Mesendoderm (in vitro differentiated cells): ENCODE measurements at regions not wholly inside any gene's neighbourhood (a gene's known extent, or its start where the extent isn't known, plus 50 kb on each side); places are given as distances from the start of the nearest gene placed in this dataset.

Source experiments
- DNase-seq: peaks from one replicate; pipeline ENCODE4 v3.0.0; 2013
- H2AK5ac ChIP-seq: 2 replicates; pipeline ENCODE4 v1.6.1; 2013; ENCODE audit warnings: low read length, inconsistent platforms
- H2BK120ac ChIP-seq: 2 replicates; pipeline ENCODE4 v1.6.1; 2013; ENCODE audit warnings: low read depth, mild to moderate bottlenecking, low read length, moderate library complexity, mixed read lengths
- H2BK15ac ChIP-seq: replicated peaks from 2 replicates; pipeline ENCODE4 v1.6.1; 2013; ENCODE audit warnings: low read depth, mild to moderate bottlenecking, moderate library complexity
- H2BK5ac ChIP-seq: 2 replicates; pipeline ENCODE4 v1.6.1; 2013; ENCODE audit warnings: low read length, inconsistent platforms
- H3K18ac ChIP-seq: 2 replicates; pipeline ENCODE4 v1.6.1; 2013; ENCODE audit warnings: mild to moderate bottlenecking, low read length, mixed read lengths
- H3K23ac ChIP-seq: one replicate; pipeline ENCODE4 v1.6.1; 2013; ENCODE audit warnings: low read length
- H3K27ac ChIP-seq: 2 replicates; pipeline ENCODE4 v1.5.1; 2013; ENCODE audit warnings: low read depth, mild to moderate bottlenecking, inconsistent platforms, low read length, moderate library complexity
- H3K27me3 ChIP-seq: 2 replicates; pipeline ENCODE4 v1.6.1; 2013; ENCODE audit warnings: low read length, control low read depth, mild to moderate bottlenecking, inconsistent platforms; ENCODE audit not compliant: insufficient read depth, poor library complexity
- H3K36me3 ChIP-seq: 2 replicates; pipeline ENCODE4 v1.6.1; 2013; ENCODE audit warnings: low read length, inconsistent platforms; ENCODE audit not compliant: control insufficient read depth, insufficient read depth
- H3K4ac ChIP-seq: one replicate; pipeline ENCODE4 v1.6.1; 2013; ENCODE audit warnings: low read depth, mild to moderate bottlenecking, low read length, moderate library complexity
- H3K4me1 ChIP-seq: 2 replicates; pipeline ENCODE4 v1.6.1; 2013; ENCODE audit warnings: low read depth, low read length, inconsistent platforms; ENCODE audit not compliant: control insufficient read depth
- H3K4me2 ChIP-seq: 2 replicates; pipeline ENCODE4 v1.6.1; 2013; ENCODE audit warnings: low read length
- H3K4me3 ChIP-seq: 2 replicates; pipeline ENCODE4 v1.5.1; 2013; ENCODE audit warnings: mild to moderate bottlenecking, low read length
- H3K56ac ChIP-seq: one replicate; pipeline ENCODE4 v1.6.1; 2013; ENCODE audit warnings: low read length
- H3K79me1 ChIP-seq: 2 replicates; pipeline ENCODE4 v1.6.1; 2013; ENCODE audit warnings: low read length, inconsistent platforms
- H3K79me2 ChIP-seq: 2 replicates; pipeline ENCODE4 v1.6.1; 2013; ENCODE audit warnings: mild to moderate bottlenecking, low read length; ENCODE audit not compliant: control insufficient read depth, insufficient read depth
- H3K9ac ChIP-seq: 2 replicates; pipeline ENCODE4 v1.6.1; 2013; ENCODE audit warnings: low read length, inconsistent platforms
- H4K5ac ChIP-seq: one replicate; pipeline ENCODE4 v1.6.1; 2013; ENCODE audit warnings: low read length
- H4K8ac ChIP-seq: one replicate; pipeline ENCODE4 v1.6.1; 2013; ENCODE audit warnings: low read depth, mild to moderate bottlenecking, control low read depth, low read length, moderate library complexity
- WGBS: extraction: QIAGEN DNeasy Blood & Tissue Kit; methylation state at CpG from one replicate; pipeline ENCODE4 v1.1.7; 2013; ENCODE audit warnings: low lambda C conversion rate, missing lambda C conversion rate; ENCODE audit not compliant: insufficient coverage; ENCODE audit errors: extremely low coverage; 5-methylcytosine and 5-hydroxymethylcytosine counted together

GRCh38 chr3:104388619-104389018, 978.1 kb upstream of the ALCAM start:
- Histone ChIP-seq H3K4ac (no peak overlapping the region), H2BK5ac (no peak overlapping the region), H3K27ac (no peak overlapping the region), H3K4me3 (no peak overlapping the region), H3K4me1 (no peaks in the 10 kb centered on the region), H3K27me3 (no peaks in the 10 kb centered on the region), H3K79me2 (no peaks in the 10 kb centered on the region), H2AK5ac (no peak overlapping the region), H3K18ac (no peak overlapping the region), H3K79me1 (no peaks in the 10 kb centered on the region), H3K4me2 (no peak overlapping the region), H4K8ac (no peak overlapping the region), H3K36me3 (no peaks in the 10 kb centered on the region), H2BK15ac (no peak overlapping the region), H2BK120ac (no peak overlapping the region), H3K56ac (no peak overlapping the region), H4K5ac (no peak overlapping the region), H3K9ac (no peak overlapping the region), H3K23ac (no peak overlapping the region)
- no peak for DNase-seq

GRCh38 chr3:104392327-104392726, 974.4 kb upstream of the ALCAM start:
- WGBS: no CpG with 5 or more reads among the region's 2 CpGs
- H3K27ac ChIP-seq: no peak overlapping the region
- no peaks in the 10 kb centered on the region for H3K27me3 ChIP-seq
- H3K4me2 ChIP-seq: no peak overlapping the region
- no peak overlapping the region for H2AK5ac ChIP-seq
- H3K4ac ChIP-seq: no peak overlapping the region
- H2BK5ac ChIP-seq: no peak overlapping the region
- H3K23ac ChIP-seq: no peak overlapping the region
- no peak overlapping the region for H3K9ac ChIP-seq
- H3K79me1 ChIP-seq: no peaks in the 10 kb centered on the region
- no peak overlapping the region for H2BK120ac ChIP-seq
- no peak overlapping the region for H4K5ac ChIP-seq
- H4K8ac ChIP-seq: no peak overlapping the region
- H3K18ac ChIP-seq: no peak overlapping the region
- no peaks in the 10 kb centered on the region for H3K36me3 ChIP-seq
- DNase-seq: peak; percentile 26
- H3K4me1 ChIP-seq: no peaks in the 10 kb centered on the region
- H3K79me2 ChIP-seq: no peaks in the 10 kb centered on the region
- no peak overlapping the region for H3K56ac ChIP-seq
- no peak overlapping the region for H3K4me3 ChIP-seq
- H2BK15ac ChIP-seq: no peak overlapping the region

- Histone ChIP-seq H2AK5ac (no peak overlapping the region), H4K5ac (no peak overlapping the region), H3K4me3 (no peak overlapping the region), H2BK15ac (no peak overlapping the region), H3K36me3 (no peaks in the 10 kb centered on the region), H3K18ac (no peak overlapping the region), H3K79me1 (no peaks in the 10 kb centered on the region), H3K4me2 (no peak overlapping the region), H2BK120ac (no peak overlapping the region), H3K27me3 (no peaks in the 10 kb centered on the region), H3K79me2 (no peaks in the 10 kb centered on the region), H3K27ac (no peak overlapping the region), H3K4ac (no peak overlapping the region), H3K23ac (no peak overlapping the region), H4K8ac (no peak overlapping the region), H3K56ac (no peak overlapping the region), H2BK5ac (no peak overlapping the region), H3K9ac (no peak overlapping the region), H3K4me1 (no peaks in the 10 kb centered on the region)
- no CpG with 5 or more reads among the region's 2 CpGs for WGBS
- DNase-seq: no peak
These were observed 969.6 kb upstream of the ALCAM start for GRCh38 chr3:104396974-104397669.

GRCh38 chr3:104397713-104398112, 969.0 kb upstream of the ALCAM start:
- Histone ChIP-seq H2BK120ac (no peak overlapping the region), H2BK15ac (no peak overlapping the region), H3K56ac (no peak overlapping the region), H4K5ac (no peak overlapping the region), H4K8ac (no peak overlapping the region), H2BK5ac (no peak overlapping the region), H2AK5ac (no peak overlapping the region), H3K18ac (no peak overlapping the region), H3K27me3 (no peaks in the 10 kb centered on the region), H3K23ac (no peak overlapping the region), H3K79me1 (no peaks in the 10 kb centered on the region), H3K4ac (no peak overlapping the region), H3K4me2 (no peak overlapping the region), H3K27ac (no peak overlapping the region), H3K9ac (no peak overlapping the region), H3K4me3 (no peak overlapping the region), H3K36me3 (no peaks in the 10 kb centered on the region), H3K79me2 (no peaks in the 10 kb centered on the region), H3K4me1 (no peaks in the 10 kb centered on the region)
- DNase-seq: no peak
- no CpG with 5 or more reads among the region's 1 CpG for WGBS

- H3K9ac ChIP-seq: no peak overlapping the region
- WGBS: no CpG with 5 or more reads among the region's 2 CpGs
- DNase-seq: no peak
- H3K27ac ChIP-seq: no peak overlapping the region
- no peaks in the 10 kb centered on the region for H3K79me1 ChIP-seq
- no peak overlapping the region for H4K5ac ChIP-seq
- no peaks in the 10 kb centered on the region for H3K27me3 ChIP-seq
- no peak overlapping the region for H3K18ac ChIP-seq
- H2AK5ac ChIP-seq: no peak overlapping the region
- H2BK5ac ChIP-seq: no peak overlapping the region
- H3K4me1 ChIP-seq: no peaks in the 10 kb centered on the region
- H3K4ac ChIP-seq: no peak overlapping the region
- H3K56ac ChIP-seq: no peak overlapping the region
- no peaks in the 10 kb centered on the region for H3K79me2 ChIP-seq
- no peak overlapping the region for H3K23ac ChIP-seq
- H2BK120ac ChIP-seq: no peak overlapping the region
- H3K4me2 ChIP-seq: no peak overlapping the region
- no peaks in the 10 kb centered on the region for H3K36me3 ChIP-seq
- no peak overlapping the region for H4K8ac ChIP-seq
- no peak overlapping the region for H3K4me3 ChIP-seq
- no peak overlapping the region for H2BK15ac ChIP-seq
These were observed 963.8 kb upstream of the ALCAM start for GRCh38 chr3:104402902-104403301.

- no peak overlapping the region for H3K4me2 ChIP-seq
- H3K79me1 ChIP-seq: no peaks in the 10 kb centered on the region
- H3K4me1 ChIP-seq: no peaks in the 10 kb centered on the region
- no peak overlapping the region for H4K8ac ChIP-seq
- no peaks in the 10 kb centered on the region for H3K36me3 ChIP-seq
- no peak overlapping the region for H3K9ac ChIP-seq
- no peak overlapping the region for H3K23ac ChIP-seq
- no peaks in the 10 kb centered on the region for H3K79me2 ChIP-seq
- no peak overlapping the region for H3K4me3 ChIP-seq
- no peak overlapping the region for H3K4ac ChIP-seq
- H3K18ac ChIP-seq: no peak overlapping the region
- no peak overlapping the region for H3K56ac ChIP-seq
- no peak overlapping the region for H2BK15ac ChIP-seq
- no peak overlapping the region for H2BK5ac ChIP-seq
- H2BK120ac ChIP-seq: no peak overlapping the region
- H3K27ac ChIP-seq: no peak overlapping the region
- WGBS: 100% methylated on average over 1 of the region's 4 CpGs
- no peaks in the 10 kb centered on the region for H3K27me3 ChIP-seq
- no peak overlapping the region for H4K5ac ChIP-seq
- peak; percentile 50 for DNase-seq
- H2AK5ac ChIP-seq: no peak overlapping the region
These were observed 955.0 kb upstream of the ALCAM start for GRCh38 chr3:104411757-104412156.
